CD4-positive, alpha-beta T cell treated with Interleukin-4 for 1 hour (primary cell): ENCODE measurements at regions not wholly inside any gene's neighbourhood (a gene's known extent, or its start where the extent isn't known, plus 50 kb on each side); places are given as distances from the start of the nearest gene placed in this dataset.
"Not testable (repeated sequence)": the region's sequence is repeated elsewhere in the genome, so short reads cannot be mapped to it uniquely, and the experiment has no call there.

ENCODE experiments used
- DNase-seq, 2 donors: peaks; one replicate each; pipeline ENCODE4 v3.0.0-alpha.2; 2020 to 2022

- DNase-seq, result no peak
These were observed 152.0 kb downstream of the HS3ST3B1 start for GRCh38 chr17:14452856-14453255.

- DNase-seq, result no peak
These were observed 150.9 kb downstream of the HS3ST3B1 start for GRCh38 chr17:14451729-14452191.

GRCh38 chr17:14448818-14449217, 147.9 kb downstream of the HS3ST3B1 start:
- no peak for DNase-seq

- DNase-seq, result no peak
These were observed 145.9 kb downstream of the HS3ST3B1 start for GRCh38 chr17:14446825-14447224.

- DNase-seq, result no peak
These were observed 144.0 kb downstream of the HS3ST3B1 start for GRCh38 chr17:14444915-14445314.

- DNase-seq, result no peak
These were observed 142.1 kb downstream of the HS3ST3B1 start for GRCh38 chr17:14442798-14443528.

- no peak for DNase-seq
These were observed 136.3 kb downstream of the HS3ST3B1 start for GRCh38 chr17:14437176-14437575.

- DNase-seq, result no peak
These were observed 135.4 kb downstream of the HS3ST3B1 start for GRCh38 chr17:14436266-14436665.

- DNase-seq, result no peak
These were observed 133.6 kb downstream of the HS3ST3B1 start for GRCh38 chr17:14434506-14434905.

GRCh38 chr17:14432079-14432478, 131.2 kb downstream of the HS3ST3B1 start:
- no peak for DNase-seq

GRCh38 chr17:14429084-14429483, 128.2 kb downstream of the HS3ST3B1 start:
- no peak for DNase-seq

- DNase-seq, result peak; percentile 31 to 42
These were observed 127.8 kb downstream of the HS3ST3B1 start for GRCh38 chr17:14428648-14429029.

- DNase-seq, result peak; percentile 67 to 76
These were observed 127.2 kb downstream of the HS3ST3B1 start for GRCh38 chr17:14427900-14428647.

GRCh38 chr17:14423156-14423555, 122.3 kb downstream of the HS3ST3B1 start:
- DNase-seq, result not testable (repeated sequence)

GRCh38 chr17:14417336-14417735, 116.5 kb downstream of the HS3ST3B1 start:
- no peak for DNase-seq

GRCh38 chr17:14409292-14409691, 108.4 kb downstream of the HS3ST3B1 start:
- DNase-seq, result no peak

GRCh38 chr17:14407541-14407940, 106.7 kb downstream of the HS3ST3B1 start:
- no peak for DNase-seq

GRCh38 chr17:14405189-14405588, 104.3 kb downstream of the HS3ST3B1 start:
- no peak for DNase-seq
